Adrenal gland (tissue), 5 donors: ENCODE measurements at regions not wholly inside any gene's neighbourhood (a gene's known extent, or its start where the extent isn't known, plus 50 kb on each side); places are given as distances from the start of the nearest gene placed in this dataset.

Source experiments
- POLR2A ChIP-seq, 2 donors: fragments of 450-650 bp; IDR thresholded peaks; one replicate each; pipeline ENCODE4 v1.6.1; 2017; ENCODE audit warnings: antibody characterized with exemption in 2 of 2, mild to moderate bottlenecking in 2 of 2, moderate library complexity in 1 of 2
- TF ChIP-seq, protein P1 (sequence below), 6 experiments: fragments of 450-650 bp in 4 of 6; fragments of 200-600 bp in 2 of 6; sonication (generic) in 1 of 6; IDR thresholded peaks; 1 replicate in 5 of 6; 2 replicates in 1 of 6; pipeline versions ENCODE4 v1.5.1 to v1.8.0; 2016 to 2021; ENCODE audit warnings: antibody characterized with exemption in 6 of 6, mild to moderate bottlenecking in 2 of 6, moderate library complexity in 1 of 6
- donor health status: DM: no; HTN: no; CAD: no.

DNA sequence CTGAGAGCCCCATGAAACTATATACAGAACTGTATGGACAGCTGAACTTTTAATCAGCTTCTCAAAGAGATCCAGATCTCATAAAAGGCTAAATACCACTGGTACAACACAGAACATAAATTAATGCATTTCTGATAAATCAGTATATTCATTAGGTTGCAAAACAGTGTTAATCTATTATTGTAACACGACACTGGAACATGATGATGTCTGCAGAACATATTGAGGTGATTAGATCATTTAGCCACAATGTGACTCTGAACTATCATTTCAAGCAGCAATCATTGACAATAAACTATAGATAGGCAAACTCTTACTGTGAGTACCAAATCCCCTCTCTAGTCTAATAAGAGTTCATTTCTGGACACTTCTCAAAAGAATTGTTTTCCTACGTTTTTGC lies 50.3 kb downstream of the GASK1B start:
- TF ChIP-seq, protein P1, sequence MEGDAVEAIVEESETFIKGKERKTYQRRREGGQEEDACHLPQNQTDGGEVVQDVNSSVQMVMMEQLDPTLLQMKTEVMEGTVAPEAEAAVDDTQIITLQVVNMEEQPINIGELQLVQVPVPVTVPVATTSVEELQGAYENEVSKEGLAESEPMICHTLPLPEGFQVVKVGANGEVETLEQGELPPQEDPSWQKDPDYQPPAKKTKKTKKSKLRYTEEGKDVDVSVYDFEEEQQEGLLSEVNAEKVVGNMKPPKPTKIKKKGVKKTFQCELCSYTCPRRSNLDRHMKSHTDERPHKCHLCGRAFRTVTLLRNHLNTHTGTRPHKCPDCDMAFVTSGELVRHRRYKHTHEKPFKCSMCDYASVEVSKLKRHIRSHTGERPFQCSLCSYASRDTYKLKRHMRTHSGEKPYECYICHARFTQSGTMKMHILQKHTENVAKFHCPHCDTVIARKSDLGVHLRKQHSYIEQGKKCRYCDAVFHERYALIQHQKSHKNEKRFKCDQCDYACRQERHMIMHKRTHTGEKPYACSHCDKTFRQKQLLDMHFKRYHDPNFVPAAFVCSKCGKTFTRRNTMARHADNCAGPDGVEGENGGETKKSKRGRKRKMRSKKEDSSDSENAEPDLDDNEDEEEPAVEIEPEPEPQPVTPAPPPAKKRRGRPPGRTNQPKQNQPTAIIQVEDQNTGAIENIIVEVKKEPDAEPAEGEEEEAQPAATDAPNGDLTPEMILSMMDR (IDR thresholded peaks at IDR 0.05): no peak
- TF ChIP-seq POLR2A (IDR thresholded peaks at IDR 0.05): no peak
